Testis (tissue), 2 donors: ENCODE measurements at regions not wholly inside any gene's neighbourhood (a gene's known extent, or its start where the extent isn't known, plus 50 kb on each side); places are given as distances from the start of the nearest gene placed in this dataset.

ENCODE experiments used
- DNase-seq: peaks from one replicate; pipeline ENCODE4 v3.0.0-alpha.2; 2019
- H3K27ac ChIP-seq, 2 donors: fragments of 200-600 bp; sonication (generic); one replicate each; pipeline ENCODE4 v1.5.1; 2019
- H3K27me3 ChIP-seq: fragments of 200-600 bp; sonication (generic); one replicate; pipeline ENCODE4 v1.5.1; 2019
- H3K36me3 ChIP-seq: fragments of 200-600 bp; sonication (generic); one replicate; pipeline ENCODE4 v1.5.1; 2017; ENCODE audit warnings: low read depth; ENCODE audit errors: missing control alignments
- H3K4me1 ChIP-seq: fragments of 200-600 bp; sonication (generic); one replicate; pipeline ENCODE4 v1.5.1; 2019
- H3K4me3 ChIP-seq, 2 donors: fragments of 200-600 bp; sonication (generic); one replicate each; pipeline ENCODE4 v1.5.1; 2017 to 2019
- H3K9me3 ChIP-seq: fragments of 200-600 bp; sonication (generic); one replicate; pipeline ENCODE4 v1.5.1; 2017
- CTCF ChIP-seq, 3 experiments: fragments of 450-650 bp in 2 of 3; fragments of 200-600 bp in 1 of 3; sonication (generic) in 1 of 3; IDR thresholded peaks; one replicate each; pipeline ENCODE4 v1.5.1; 2016 to 2019; ENCODE audit warnings: antibody characterized with exemption in 3 of 3, mild to moderate bottlenecking in 2 of 3, moderate library complexity in 1 of 3
- POLR2A ChIP-seq: fragments of 450-650 bp; IDR thresholded peaks from one replicate; pipeline ENCODE4 v1.6.1; 2017; ENCODE audit warnings: antibody characterized with exemption, mild to moderate bottlenecking, moderate library complexity
- WGBS, 2 donors: methylation state at CpG; one replicate each; pipeline ENCODE4 v1.1.5; 2018; 5-methylcytosine and 5-hydroxymethylcytosine counted together
- intact Hi-C: fragments of 100-400 bp; cut with DNase I; formaldehyde crosslinking; loops from one replicate; pipeline ENCODE4 v1.15.1; 2023; ENCODE audit warnings: low total_unique reads

- DNase-seq, result peak; percentile 21
- H3K27ac ChIP-seq, result no peak overlapping the region
- WGBS, 2 donors, result 24 to 50% methylated on average over 2 to 9 of the region's 9 CpGs
- H3K4me1 ChIP-seq, result no peaks in the 10 kb centered on the region
- TF ChIP-seq POLR2A (no peak), CTCF (IDR thresholded peaks at IDR 0.05) (no peak)
- H3K4me3 ChIP-seq, result peak overlapping the region; percentile 36 to 58
- no peaks in the 10 kb centered on the region for H3K9me3 ChIP-seq
- no peaks in the 10 kb centered on the region for H3K36me3 ChIP-seq
- H3K27me3 ChIP-seq, result no peaks in the 10 kb centered on the region
- intact Hi-C loops, result loop anchor here (5.0 kb wide), 1 partner anchor 249 kb away; no protein-coding TSS in a partner anchor
Observed at GRCh38 chr2:126776255-126776654, 120.3 kb downstream of the GYPC start.

DNA sequence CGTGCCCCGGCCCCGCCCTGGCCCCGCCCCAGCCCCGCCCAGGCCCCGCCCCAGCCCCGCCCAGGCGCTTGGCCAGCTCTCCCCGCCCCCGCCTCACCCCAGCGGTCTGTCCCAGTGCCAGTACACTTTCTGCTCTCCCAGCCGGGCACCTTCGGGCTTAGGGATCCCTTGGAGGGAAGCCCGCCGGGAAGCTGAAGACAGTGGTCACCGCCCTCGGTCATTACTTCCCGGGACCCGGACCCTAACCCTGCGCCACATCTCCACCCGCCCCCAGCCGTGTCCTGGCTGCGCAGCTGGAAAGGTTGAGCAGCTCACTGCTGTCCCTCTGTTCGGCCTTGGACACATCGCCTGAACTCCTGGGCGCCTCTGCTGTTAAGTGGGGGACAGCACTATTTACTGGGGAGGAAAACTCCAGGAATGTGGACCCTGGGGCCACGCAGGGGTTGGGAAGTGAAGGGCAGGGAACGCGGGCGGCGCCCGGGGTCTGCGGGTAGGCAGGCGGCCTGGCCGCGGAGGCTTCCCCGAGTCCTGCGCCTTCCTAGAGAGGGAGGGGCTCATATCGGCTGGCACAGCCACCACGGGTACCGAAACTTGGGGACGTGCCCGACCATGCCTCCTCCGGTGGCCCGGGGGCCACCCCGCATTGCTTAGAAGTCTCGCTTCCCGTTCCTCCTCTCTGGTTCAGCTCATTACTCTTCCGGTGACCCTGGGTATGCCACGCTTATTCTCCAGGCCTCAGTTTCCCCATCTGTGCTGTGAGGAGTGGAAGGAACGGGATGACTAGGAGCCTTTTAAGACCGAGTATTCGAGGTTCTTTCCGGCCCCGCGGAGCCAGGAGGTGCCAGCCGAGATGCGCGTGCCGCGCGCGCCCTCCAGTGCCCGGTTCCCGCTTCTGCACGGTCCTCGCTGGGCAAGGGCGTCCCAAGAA lies 121.0 kb downstream of the GYPC start:
- H3K4me1 ChIP-seq, result no peaks in the 10 kb centered on the region
- H3K27ac ChIP-seq, result peak overlapping the region in 1 of 2 donors; percentile 5
- DNase-seq, result peak; percentile 86
- intact Hi-C loops, result loop anchor here (5.0 kb wide), 1 partner anchor 250 kb away; no protein-coding TSS in a partner anchor
- peak overlapping the region; percentile 36 to 58 for H3K4me3 ChIP-seq
- no peaks in the 10 kb centered on the region for H3K27me3 ChIP-seq
- TF ChIP-seq CTCF (IDR thresholded peaks at IDR 0.05), result peak; percentile 80 to 85 (median 84)
- no peak for TF ChIP-seq POLR2A
- no peaks in the 10 kb centered on the region for H3K36me3 ChIP-seq
- WGBS, 2 donors, result 0 to 1% methylated on average over 37 to 56 of the region's 68 CpGs
- no peaks in the 10 kb centered on the region for H3K9me3 ChIP-seq

DNA sequence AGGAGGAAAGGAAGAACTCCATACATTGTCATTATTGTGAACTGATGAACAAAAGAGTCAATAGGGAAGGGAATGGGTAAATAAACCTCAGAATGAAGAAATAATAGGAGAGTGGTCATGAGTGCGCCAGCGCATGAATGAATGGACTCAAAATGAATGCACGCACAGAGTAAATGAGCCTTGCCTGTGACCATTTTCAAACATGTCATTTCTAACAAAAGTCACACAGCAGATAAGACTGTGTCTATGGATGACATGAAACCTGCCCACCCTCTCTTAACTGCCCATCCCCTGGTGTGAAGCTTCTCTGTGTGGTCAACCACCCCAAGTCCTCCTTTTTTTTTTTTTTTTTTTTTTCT lies 121.1 kb upstream of the TEX51 start:
- intact Hi-C loops, result loop anchor here (5.0 kb wide), 1 partner anchor 250 kb away; no protein-coding TSS in a partner anchor
- Histone ChIP-seq H3K27ac (no peak overlapping the region), H3K9me3 (no peaks in the 10 kb centered on the region), H3K4me1 (no peaks in the 10 kb centered on the region), H3K27me3 (no peaks in the 10 kb centered on the region), H3K36me3 (no peaks in the 10 kb centered on the region), H3K4me3 (peak overlapping the region in 1 of 2 donors; percentile 58)
- TF ChIP-seq CTCF (IDR thresholded peaks at IDR 0.05) (no peak), POLR2A (no peak)
- 25 to 26% methylated on average over 3 of the region's 3 CpGs for WGBS, 2 donors
- no peak for DNase-seq

- DNase-seq, result no peak
- Histone ChIP-seq H3K4me1 (no peaks in the 10 kb centered on the region), H3K4me3 (no peak overlapping the region), H3K36me3 (no peaks in the 10 kb centered on the region), H3K9me3 (no peaks in the 10 kb centered on the region), H3K27ac (no peak overlapping the region), H3K27me3 (no peaks in the 10 kb centered on the region)
- TF ChIP-seq CTCF (IDR thresholded peaks at IDR 0.05) (no peak), POLR2A (no peak)
- 76 to 80% methylated on average over 14 of the region's 14 CpGs for WGBS, 2 donors
- intact Hi-C loops, result loop anchor here (5.0 kb wide), 1 partner anchor 252 kb away; no protein-coding TSS in a partner anchor
Observed at GRCh38 chr2:126778561-126779501, 119.9 kb upstream of the TEX51 start.
